ENCODE measurements at regions not wholly inside any gene's neighbourhood (a gene's known extent, or its start where the extent isn't known, plus 50 kb on each side); places are given as distances from the start of the nearest gene placed in this dataset.
"Not testable (repeated sequence)": the region's sequence is repeated elsewhere in the genome, so short reads cannot be mapped to it uniquely, and the experiment has no call there.

GRCh38 chr6:85278466-85279035 lies 171.3 kb upstream of the NT5E start:
- Mint-ChIP-seq H3K36me3 (ENCODE audit: low read depth) (no peaks in the 10 kb centered on the region), H3K4me1 (ENCODE audit: low read depth) (no peaks in the 10 kb centered on the region), H3K27ac (no peak overlapping the region), H3K9me3 (peaks cover 10% of the 10 kb centered on the region), H3K4me3 (no peak overlapping the region), H3K27me3 (ENCODE audit: low read depth) (no peaks in the 10 kb centered on the region)

GRCh38 chr6:85276026-85276425 lies 173.9 kb upstream of the NT5E start:
- not testable (repeated sequence) for H3K27ac Mint-ChIP-seq; H3K27me3 Mint-ChIP-seq (ENCODE audit: low read depth); H3K4me3 Mint-ChIP-seq; H3K4me1 Mint-ChIP-seq (ENCODE audit: low read depth); H3K36me3 Mint-ChIP-seq (ENCODE audit: low read depth)
- peaks cover 10% of the 10 kb centered on the region for H3K9me3 Mint-ChIP-seq

- Mint-ChIP-seq H3K27ac (no peak overlapping the region), H3K27me3 (ENCODE audit: low read depth) (no peaks in the 10 kb centered on the region), H3K4me3 (no peak overlapping the region)
Measured at GRCh38 chr6:85275338-85275985, 174.4 kb upstream of the NT5E start.

GRCh38 chr6:85273870-85274269 lies 176.0 kb upstream of the NT5E start:
- no peaks in the 10 kb centered on the region for H3K36me3 Mint-ChIP-seq (ENCODE audit: low read depth)
- H3K9me3 Mint-ChIP-seq, result peaks cover 10% of the 10 kb centered on the region
- no peak overlapping the region for H3K4me3 Mint-ChIP-seq
- no peaks in the 10 kb centered on the region for H3K4me1 Mint-ChIP-seq (ENCODE audit: low read depth)
- H3K27me3 Mint-ChIP-seq (ENCODE audit: low read depth), result no peaks in the 10 kb centered on the region
- H3K27ac Mint-ChIP-seq, result no peak overlapping the region

More at GRCh38 chr6:85275338-85275985, 174.4 kb upstream of the NT5E start:
- no peaks in the 10 kb centered on the region for H3K4me1 Mint-ChIP-seq (ENCODE audit: low read depth)
- H3K36me3 Mint-ChIP-seq (ENCODE audit: low read depth), result no peaks in the 10 kb centered on the region
- peaks cover 10% of the 10 kb centered on the region for H3K9me3 Mint-ChIP-seq

GRCh38 chr6:85273046-85273445 lies 176.8 kb upstream of the NT5E start:
- Mint-ChIP-seq H3K9me3 (peaks cover 10% of the 10 kb centered on the region), H3K4me3 (no peak overlapping the region), H3K36me3 (ENCODE audit: low read depth) (no peaks in the 10 kb centered on the region), H3K4me1 (ENCODE audit: low read depth) (no peaks in the 10 kb centered on the region), H3K27me3 (ENCODE audit: low read depth) (no peaks in the 10 kb centered on the region), H3K27ac (no peak overlapping the region)

- Mint-ChIP-seq H3K9me3 (peaks cover 10% of the 10 kb centered on the region), H3K36me3 (ENCODE audit: low read depth) (no peaks in the 10 kb centered on the region), H3K27me3 (ENCODE audit: low read depth) (no peaks in the 10 kb centered on the region), H3K4me1 (ENCODE audit: low read depth) (no peaks in the 10 kb centered on the region), H3K27ac (no peak overlapping the region), H3K4me3 (no peak overlapping the region)
Measured at GRCh38 chr6:85272592-85272991, 177.3 kb upstream of the NT5E start.

- Mint-ChIP-seq H3K27ac (no peak overlapping the region), H3K9me3 (no peaks in the 10 kb centered on the region), H3K4me1 (ENCODE audit: low read depth) (no peaks in the 10 kb centered on the region), H3K36me3 (ENCODE audit: low read depth) (no peaks in the 10 kb centered on the region), H3K4me3 (no peak overlapping the region), H3K27me3 (ENCODE audit: low read depth) (no peaks in the 10 kb centered on the region)
Measured at GRCh38 chr6:85262621-85263020, 187.3 kb upstream of the NT5E start.

- Mint-ChIP-seq H3K9me3 (no peaks in the 10 kb centered on the region), H3K4me1 (ENCODE audit: low read depth) (no peaks in the 10 kb centered on the region), H3K27me3 (ENCODE audit: low read depth) (no peaks in the 10 kb centered on the region), H3K27ac (no peak overlapping the region), H3K4me3 (no peak overlapping the region), H3K36me3 (ENCODE audit: low read depth) (no peaks in the 10 kb centered on the region)
Measured at GRCh38 chr6:85261271-85261670, 188.6 kb upstream of the NT5E start.

GRCh38 chr6:85255661-85256060 lies 194.2 kb upstream of the NT5E start:
- no peaks in the 10 kb centered on the region for H3K36me3 Mint-ChIP-seq (ENCODE audit: low read depth)
- H3K4me3 Mint-ChIP-seq, result no peak overlapping the region
- H3K27me3 Mint-ChIP-seq (ENCODE audit: low read depth), result no peaks in the 10 kb centered on the region
- H3K27ac Mint-ChIP-seq, result no peak overlapping the region
- H3K4me1 Mint-ChIP-seq (ENCODE audit: low read depth), result no peaks in the 10 kb centered on the region
- peaks cover 4% of the 10 kb centered on the region for H3K9me3 Mint-ChIP-seq

GRCh38 chr6:85252552-85252951 lies 197.3 kb upstream of the NT5E start:
- Mint-ChIP-seq H3K4me3 (no peak overlapping the region), H3K36me3 (ENCODE audit: low read depth) (no peaks in the 10 kb centered on the region), H3K27me3 (ENCODE audit: low read depth) (no peaks in the 10 kb centered on the region), H3K4me1 (ENCODE audit: low read depth) (no peaks in the 10 kb centered on the region), H3K9me3 (peaks cover 9% of the 10 kb centered on the region), H3K27ac (no peak overlapping the region)

- Mint-ChIP-seq H3K36me3 (ENCODE audit: low read depth) (no peaks in the 10 kb centered on the region), H3K27ac (no peak overlapping the region), H3K9me3 (peaks cover 9% of the 10 kb centered on the region), H3K4me1 (ENCODE audit: low read depth) (no peaks in the 10 kb centered on the region), H3K27me3 (ENCODE audit: low read depth) (no peaks in the 10 kb centered on the region), H3K4me3 (no peak overlapping the region)
Measured at GRCh38 chr6:85252085-85252484, 197.8 kb upstream of the NT5E start.

GRCh38 chr6:85251300-85251699 lies 198.6 kb upstream of the NT5E start:
- Mint-ChIP-seq H3K4me1 (ENCODE audit: low read depth) (no peaks in the 10 kb centered on the region), H3K27ac (no peak overlapping the region), H3K4me3 (no peak overlapping the region), H3K36me3 (ENCODE audit: low read depth) (no peaks in the 10 kb centered on the region), H3K27me3 (ENCODE audit: low read depth) (no peaks in the 10 kb centered on the region), H3K9me3 (peaks cover 9% of the 10 kb centered on the region)

- Mint-ChIP-seq H3K4me1 (ENCODE audit: low read depth) (no peaks in the 10 kb centered on the region), H3K36me3 (ENCODE audit: low read depth) (no peaks in the 10 kb centered on the region), H3K27ac (no peak overlapping the region), H3K9me3 (peaks cover 9% of the 10 kb centered on the region), H3K27me3 (ENCODE audit: low read depth) (no peaks in the 10 kb centered on the region), H3K4me3 (no peak overlapping the region)
Measured at GRCh38 chr6:85250586-85251220, 199.2 kb upstream of the NT5E start.

- no peaks in the 10 kb centered on the region for H3K36me3 Mint-ChIP-seq (ENCODE audit: low read depth)
- no peaks in the 10 kb centered on the region for H3K27me3 Mint-ChIP-seq (ENCODE audit: low read depth)
- no peaks in the 10 kb centered on the region for H3K4me1 Mint-ChIP-seq (ENCODE audit: low read depth)
- H3K4me3 Mint-ChIP-seq, result no peak overlapping the region
- H3K27ac Mint-ChIP-seq, result no peak overlapping the region
- peaks cover 5% of the 10 kb centered on the region for H3K9me3 Mint-ChIP-seq
Measured at GRCh38 chr6:85245004-85245403, 204.9 kb upstream of the NT5E start.

- no peaks in the 10 kb centered on the region for H3K27me3 Mint-ChIP-seq (ENCODE audit: low read depth)
- no peaks in the 10 kb centered on the region for H3K36me3 Mint-ChIP-seq (ENCODE audit: low read depth)
- no peak overlapping the region for H3K4me3 Mint-ChIP-seq
- no peak overlapping the region for H3K27ac Mint-ChIP-seq
- H3K9me3 Mint-ChIP-seq, result no peaks in the 10 kb centered on the region
- H3K4me1 Mint-ChIP-seq (ENCODE audit: low read depth), result no peaks in the 10 kb centered on the region
Measured at GRCh38 chr6:85241498-85242052, 208.3 kb upstream of the NT5E start.
